ENCODE measurements at regions not wholly inside any gene's neighbourhood (a gene's known extent, or its start where the extent isn't known, plus 50 kb on each side); places are given as distances from the start of the nearest gene placed in this dataset.

GRCh38 chr5:88483964-88484672 lies 215.5 kb upstream of the TMEM161B start:
- no peak for DNase-seq

GRCh38 chr5:88480801-88481499 lies 212.3 kb upstream of the TMEM161B start:
- no peak for DNase-seq

GRCh38 chr5:88480245-88480644 lies 211.6 kb upstream of the TMEM161B start:
- DNase-seq = no peak

- DNase-seq = no peak
Observed at GRCh38 chr5:88474574-88474973, 205.9 kb upstream of the TMEM161B start.

- DNase-seq = no peak
Observed at GRCh38 chr5:88470745-88471144, 202.1 kb upstream of the TMEM161B start.

GRCh38 chr5:88459971-88460370 lies 191.3 kb upstream of the TMEM161B start:
- DNase-seq = no peak

- no peak for DNase-seq
Observed at GRCh38 chr5:88452820-88453219, 184.2 kb upstream of the TMEM161B start.

- DNase-seq = no peak
Observed at GRCh38 chr5:88450239-88450638, 181.6 kb upstream of the TMEM161B start.

- DNase-seq = no peak
Observed at GRCh38 chr5:88438006-88438405, 169.4 kb upstream of the TMEM161B start.

GRCh38 chr5:88436290-88436689 lies 167.6 kb upstream of the TMEM161B start:
- no peak for DNase-seq

GRCh38 chr5:88428633-88429032 lies 160.0 kb upstream of the TMEM161B start:
- DNase-seq = no peak

GRCh38 chr5:88426441-88426840 lies 157.8 kb upstream of the TMEM161B start:
- no peak for DNase-seq

- no peak for DNase-seq
Observed at GRCh38 chr5:88425124-88425523, 156.5 kb upstream of the TMEM161B start.

GRCh38 chr5:88419931-88420330 lies 151.3 kb upstream of the TMEM161B start:
- no peak for DNase-seq

- DNase-seq = no peak
Observed at GRCh38 chr5:88407341-88407740, 138.7 kb upstream of the TMEM161B start.

- no peak for DNase-seq
Observed at GRCh38 chr5:88405783-88406182, 137.1 kb upstream of the TMEM161B start.

GRCh38 chr5:88404405-88404804 lies 135.8 kb upstream of the TMEM161B start:
- DNase-seq = no peak

GRCh38 chr5:88401686-88402085 lies 133.0 kb upstream of the TMEM161B start:
- no peak for DNase-seq

- no peak for DNase-seq
Observed at GRCh38 chr5:88401228-88401627, 132.6 kb upstream of the TMEM161B start.

- DNase-seq = no peak
Observed at GRCh38 chr5:88399561-88399960, 130.9 kb upstream of the TMEM161B start.

- DNase-seq = no peak
Observed at GRCh38 chr5:88398316-88398715, 129.7 kb upstream of the TMEM161B start.

GRCh38 chr5:88396751-88397281 lies 128.2 kb upstream of the TMEM161B start:
- no peak for DNase-seq

GRCh38 chr5:88396000-88396535 lies 127.4 kb upstream of the TMEM161B start:
- DNase-seq = no peak

- no peak for DNase-seq
Observed at GRCh38 chr5:88395264-88395663, 126.6 kb upstream of the TMEM161B start.
